ENCODE measurements at regions not wholly inside any gene's neighbourhood (a gene's known extent, or its start where the extent isn't known, plus 50 kb on each side); places are given as distances from the start of the nearest gene placed in this dataset.

DNA sequence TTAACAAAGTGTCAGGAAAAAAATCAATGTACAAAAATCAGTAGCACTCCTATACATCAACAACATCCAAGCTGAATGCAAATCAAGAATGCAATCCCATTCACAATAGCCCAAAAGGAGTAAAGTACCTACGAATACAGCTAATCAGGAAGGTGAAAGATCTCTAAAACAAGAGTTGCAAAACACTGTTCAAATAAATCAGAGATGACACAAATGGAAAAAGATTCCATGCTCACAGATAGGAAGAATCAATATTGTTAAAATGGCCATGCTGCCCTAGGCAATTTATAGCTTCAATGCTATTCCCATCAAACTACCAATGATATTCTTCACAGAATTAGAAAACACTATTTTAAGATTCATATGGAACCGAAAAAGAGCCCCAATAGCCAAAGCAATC is 223.7 kb upstream of the CD96 start:
- no peaks in the 10 kb centered on the region for H3K9me3 ChIP-seq (ENCODE audit: insufficient read depth, low read depth, low read length)
- peaks cover 64% of the 10 kb centered on the region for H3K4me1 ChIP-seq (ENCODE audit: insufficient read depth, low read length, poor library complexity, severe bottlenecking)
- H3K9me2 ChIP-seq (replicated peaks; ENCODE audit: low read depth, low read length) = no peaks in the 10 kb centered on the region
- H3F3A ChIP-seq (ENCODE audit: low read depth) = no peaks in the 10 kb centered on the region
- H3K79me2 ChIP-seq (ENCODE audit: insufficient read depth, low read length) = no peaks in the 10 kb centered on the region
- H3K9ac ChIP-seq (ENCODE audit: low read depth, low read length, poor library complexity, severe bottlenecking) = no peak overlapping the region
- H2AFZ ChIP-seq (ENCODE audit: low read length) = no peak overlapping the region
- H3K4me2 ChIP-seq (ENCODE audit: low read depth, low read length, poor library complexity, severe bottlenecking) = no peak overlapping the region
- TF ChIP-seq EZH2phosphoT487 (IDR thresholded peaks at IDR 0.05; ENCODE audit: borderline replicate concordance) = no peak
- TF ChIP-seq, protein P1, sequence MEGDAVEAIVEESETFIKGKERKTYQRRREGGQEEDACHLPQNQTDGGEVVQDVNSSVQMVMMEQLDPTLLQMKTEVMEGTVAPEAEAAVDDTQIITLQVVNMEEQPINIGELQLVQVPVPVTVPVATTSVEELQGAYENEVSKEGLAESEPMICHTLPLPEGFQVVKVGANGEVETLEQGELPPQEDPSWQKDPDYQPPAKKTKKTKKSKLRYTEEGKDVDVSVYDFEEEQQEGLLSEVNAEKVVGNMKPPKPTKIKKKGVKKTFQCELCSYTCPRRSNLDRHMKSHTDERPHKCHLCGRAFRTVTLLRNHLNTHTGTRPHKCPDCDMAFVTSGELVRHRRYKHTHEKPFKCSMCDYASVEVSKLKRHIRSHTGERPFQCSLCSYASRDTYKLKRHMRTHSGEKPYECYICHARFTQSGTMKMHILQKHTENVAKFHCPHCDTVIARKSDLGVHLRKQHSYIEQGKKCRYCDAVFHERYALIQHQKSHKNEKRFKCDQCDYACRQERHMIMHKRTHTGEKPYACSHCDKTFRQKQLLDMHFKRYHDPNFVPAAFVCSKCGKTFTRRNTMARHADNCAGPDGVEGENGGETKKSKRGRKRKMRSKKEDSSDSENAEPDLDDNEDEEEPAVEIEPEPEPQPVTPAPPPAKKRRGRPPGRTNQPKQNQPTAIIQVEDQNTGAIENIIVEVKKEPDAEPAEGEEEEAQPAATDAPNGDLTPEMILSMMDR (conservative IDR thresholded peaks at IDR 0.05; ENCODE audit: low read length) = no peak
- H4K20me1 ChIP-seq (ENCODE audit: insufficient read depth, low read length, poor library complexity, severe bottlenecking) = no peaks in the 10 kb centered on the region
- no peaks in the 10 kb centered on the region for H3K27me3 ChIP-seq (ENCODE audit: insufficient read depth, low read length, poor library complexity, severe bottlenecking)
- H3K4me3 ChIP-seq (ENCODE audit: low read length, poor library complexity, severe bottlenecking) = no peak overlapping the region
- no peaks in the 10 kb centered on the region for H3K36me3 ChIP-seq (ENCODE audit: insufficient read depth, low read length)

DNA sequence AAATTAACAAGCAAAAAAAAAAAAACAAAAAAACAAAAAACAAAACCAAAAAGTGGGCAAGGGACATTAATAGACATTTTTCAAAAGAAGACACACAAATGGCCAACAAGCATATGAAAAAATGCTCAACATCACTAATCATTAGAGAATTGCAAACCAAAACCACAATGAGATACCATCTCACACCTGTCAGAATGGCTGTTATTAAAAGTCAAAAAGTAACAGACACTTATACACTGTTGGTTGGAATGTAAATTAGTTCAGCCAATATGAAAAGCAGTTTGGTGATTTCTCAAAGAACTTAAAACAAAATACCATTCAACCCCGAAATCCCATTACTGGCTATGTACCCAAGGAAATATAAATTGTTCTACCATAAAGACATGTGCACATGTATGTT is 222.4 kb upstream of the CD96 start:
- no peaks in the 10 kb centered on the region for H3F3A ChIP-seq (ENCODE audit: low read depth)
- no peaks in the 10 kb centered on the region for H4K20me1 ChIP-seq (ENCODE audit: insufficient read depth, low read length, poor library complexity, severe bottlenecking)
- peaks cover 64% of the 10 kb centered on the region for H3K4me1 ChIP-seq (ENCODE audit: insufficient read depth, low read length, poor library complexity, severe bottlenecking)
- H3K4me3 ChIP-seq (ENCODE audit: low read length, poor library complexity, severe bottlenecking) = no peak overlapping the region
- no peaks in the 10 kb centered on the region for H3K9me3 ChIP-seq (ENCODE audit: insufficient read depth, low read depth, low read length)
- TF ChIP-seq EZH2phosphoT487 (IDR thresholded peaks at IDR 0.05; ENCODE audit: borderline replicate concordance) = no peak
- TF ChIP-seq, protein P1 (conservative IDR thresholded peaks at IDR 0.05; ENCODE audit: low read length) = no peak
- H3K9ac ChIP-seq (ENCODE audit: low read depth, low read length, poor library complexity, severe bottlenecking) = no peak overlapping the region
- H3K4me2 ChIP-seq (ENCODE audit: low read depth, low read length, poor library complexity, severe bottlenecking) = peak overlapping the region; percentile 15
- H2AFZ ChIP-seq (ENCODE audit: low read length) = no peak overlapping the region
- no peaks in the 10 kb centered on the region for H3K27me3 ChIP-seq (ENCODE audit: insufficient read depth, low read length, poor library complexity, severe bottlenecking)
- no peaks in the 10 kb centered on the region for H3K36me3 ChIP-seq (ENCODE audit: insufficient read depth, low read length)
- H3K79me2 ChIP-seq (ENCODE audit: insufficient read depth, low read length) = no peaks in the 10 kb centered on the region
- H3K9me2 ChIP-seq (replicated peaks; ENCODE audit: low read depth, low read length) = no peaks in the 10 kb centered on the region

DNA sequence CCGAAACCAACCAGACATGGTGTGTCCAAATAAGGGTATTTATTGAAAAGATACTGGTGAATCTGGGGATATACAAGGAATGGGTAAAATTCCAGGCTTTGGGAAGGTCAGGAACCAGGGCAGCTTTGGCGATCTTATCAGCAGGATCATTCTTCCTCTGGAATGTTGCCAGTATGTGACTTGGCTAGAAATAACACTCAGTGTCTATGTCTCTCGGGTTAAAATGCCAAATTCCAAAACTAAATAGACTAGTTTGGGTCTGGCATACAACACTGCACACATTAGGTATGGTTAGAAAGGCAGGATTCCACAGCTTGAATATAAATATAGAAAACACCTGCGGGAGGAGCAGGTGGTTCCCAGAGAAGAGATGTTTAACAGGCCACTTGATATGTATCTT is 220.2 kb upstream of the CD96 start:
- H3F3A ChIP-seq (ENCODE audit: low read depth) = no peaks in the 10 kb centered on the region
- no peaks in the 10 kb centered on the region for H3K9me3 ChIP-seq (ENCODE audit: insufficient read depth, low read depth, low read length)
- H3K79me2 ChIP-seq (ENCODE audit: insufficient read depth, low read length) = no peaks in the 10 kb centered on the region
- H3K9ac ChIP-seq (ENCODE audit: low read depth, low read length, poor library complexity, severe bottlenecking) = no peak overlapping the region
- no peak overlapping the region for H2AFZ ChIP-seq (ENCODE audit: low read length)
- no peaks in the 10 kb centered on the region for H4K20me1 ChIP-seq (ENCODE audit: insufficient read depth, low read length, poor library complexity, severe bottlenecking)
- H3K36me3 ChIP-seq (ENCODE audit: insufficient read depth, low read length) = no peaks in the 10 kb centered on the region
- H3K4me2 ChIP-seq (ENCODE audit: low read depth, low read length, poor library complexity, severe bottlenecking) = no peak overlapping the region
- H3K4me1 ChIP-seq (ENCODE audit: insufficient read depth, low read length, poor library complexity, severe bottlenecking) = peaks cover 70% of the 10 kb centered on the region
- H3K9me2 ChIP-seq (replicated peaks; ENCODE audit: low read depth, low read length) = no peaks in the 10 kb centered on the region
- H3K4me3 ChIP-seq (ENCODE audit: low read length, poor library complexity, severe bottlenecking) = no peak overlapping the region
- TF ChIP-seq EZH2phosphoT487 (IDR thresholded peaks at IDR 0.05; ENCODE audit: borderline replicate concordance) = no peak
- TF ChIP-seq, protein P1 (conservative IDR thresholded peaks at IDR 0.05; ENCODE audit: low read length) = no peak
- H3K27me3 ChIP-seq (ENCODE audit: insufficient read depth, low read length, poor library complexity, severe bottlenecking) = no peaks in the 10 kb centered on the region

All from Loucy (cell line).